ENCODE measurements at regions not wholly inside any gene's neighbourhood (a gene's known extent, or its start where the extent isn't known, plus 50 kb on each side); places are given as distances from the start of the nearest gene placed in this dataset.

GRCh38 chr6:119749335-119749734 is 399.8 kb upstream of the MAN1A1 start:
- no peak for TF ChIP-seq CTCF (IDR thresholded peaks at IDR 0.05; ENCODE audit: low read depth, low read length)
- TF ChIP-seq EZH2phosphoT487 (IDR thresholded peaks at IDR 0.05; ENCODE audit: low read depth) = no peak
